B cell (primary cell): ENCODE measurements at regions not wholly inside any gene's neighbourhood (a gene's known extent, or its start where the extent isn't known, plus 50 kb on each side); places are given as distances from the start of the nearest gene placed in this dataset.

Source experiments
- ATAC-seq: fragments of 200-7000 bp; cut with Tn5 transposase; one replicate; pipeline ENCODE4 v1.10.0; 2021; ENCODE audit warnings: low read depth, mild to moderate bottlenecking, moderate number of reproducible peaks, moderate library complexity
- CTCF ChIA-PET: fragments of 350-600 bp; sonication (Branson Sonifier 250); formaldehyde crosslinking; loops from one replicate; lab custom pipeline; 2021; ENCODE audit warnings: antibody characterized with exemption, inconsistent platforms; lab: Charles Lee
- POLR2A ChIA-PET: fragments of 350-600 bp; sonication (Branson Sonifier 250); formaldehyde crosslinking; loops from one replicate; lab custom pipeline; 2021; ENCODE audit warnings: antibody characterized with exemption; lab: Charles Lee
- DNase-seq: peaks from one replicate; pipeline ENCODE4 v3.0.0; 2013
- H2AFZ ChIP-seq: 2 replicates; pipeline ENCODE4 v1.6.1; 2012; ENCODE audit warnings: mild to moderate bottlenecking, low read depth, low read length; ENCODE audit not compliant: insufficient read depth, poor library complexity, severe bottlenecking
- H3K27ac ChIP-seq, 2 donors: 1 replicate in 1 of 2; 2 replicates in 1 of 2; pipeline ENCODE4 v1.5.1; 2012 to 2013; ENCODE audit warnings: low read length in 2 of 2, mild to moderate bottlenecking in 2 of 2, moderate library complexity in 1 of 2
- H3K27me3 ChIP-seq, 4 experiments: fragments of 200-600 bp in 1 of 4; sonication (generic) in 1 of 4; replicated peaks in 1 of 4; 1 replicate in 2 of 4; 2 replicates in 2 of 4; pipeline versions ENCODE4 v1.6.1 to v1.7.0; 2013 to 2016; ENCODE audit warnings: low read length in 3 of 4, mild to moderate bottlenecking in 2 of 4, mixed read lengths in 1 of 4, moderate library complexity in 1 of 4; ENCODE audit not compliant: insufficient read depth in 4 of 4, control insufficient read depth in 3 of 4; ENCODE audit errors: control extremely low read depth in 1 of 4
- H3K36me3 ChIP-seq, 2 experiments: replicated peaks in 1 of 2; 1 replicate in 1 of 2; 2 replicates in 1 of 2; pipeline versions ENCODE4 v1.6.1 to v1.7.1; 2013; ENCODE audit warnings: low read length in 1 of 2; ENCODE audit not compliant: insufficient read depth in 2 of 2, control insufficient read depth in 1 of 2; ENCODE audit errors: control extremely low read depth in 1 of 2, extremely low read depth in 1 of 2
- H3K4me1 ChIP-seq, 2 donors: fragments of 200-600 bp in 1 of 2; sonication (generic) in 1 of 2; 1 replicate in 1 of 2; 2 replicates in 1 of 2; pipeline versions ENCODE4 v1.5.1 to v1.6.1; 2013 to 2017; ENCODE audit warnings: low read length in 2 of 2; ENCODE audit not compliant: control insufficient read depth in 2 of 2, insufficient read depth in 2 of 2
- H3K4me2 ChIP-seq: replicated peaks from 2 replicates; pipeline ENCODE3; 2012; ENCODE audit warnings: mild to moderate bottlenecking, low read depth, low read length; ENCODE audit not compliant: poor library complexity, severe bottlenecking
- H3K4me3 ChIP-seq, 5 experiments: fragments of 200-600 bp in 1 of 5; sonication (generic) in 1 of 5; 1 replicate in 3 of 5; 2 replicates in 2 of 5; pipeline versions ENCODE4 v1.5.1 to v1.7.0; 2011 to 2016; ENCODE audit warnings: low read length in 4 of 5, mild to moderate bottlenecking in 4 of 5, low read depth in 2 of 5, control low read depth in 1 of 5, moderate library complexity in 1 of 5; ENCODE audit not compliant: insufficient read depth in 1 of 5; ENCODE audit errors: control extremely low read depth in 1 of 5, extremely low read depth in 1 of 5
- H3K79me2 ChIP-seq: fragments of 200-600 bp; sonication (generic); one replicate; pipeline ENCODE4 v1.6.0; 2016; ENCODE audit warnings: low read length; ENCODE audit not compliant: control insufficient read depth, insufficient read depth
- H3K9ac ChIP-seq: fragments of 200-600 bp; sonication (generic); 2 replicates; pipeline ENCODE4 v1.6.1; 2017; ENCODE audit warnings: mild to moderate bottlenecking, low read length, moderate library complexity
- H3K9me3 ChIP-seq, 3 donors: one replicate each; pipeline versions ENCODE4 v1.6.1 to v1.7.1; 2013; ENCODE audit warnings: low read length in 2 of 3; ENCODE audit not compliant: control insufficient read depth in 2 of 3, insufficient read depth in 1 of 3; ENCODE audit errors: control extremely low read depth in 1 of 3
- H4K20me1 ChIP-seq: 2 replicates; pipeline ENCODE4 v1.6.0; 2012; ENCODE audit warnings: mild to moderate bottlenecking, low read length; ENCODE audit not compliant: insufficient read depth, control insufficient read depth, poor library complexity, severe bottlenecking
- H3K27ac Mint-ChIP-seq: one replicate; pipeline ENCODE4 v1.8.0; 2021; ENCODE audit warnings: mixed read lengths
- H3K27me3 Mint-ChIP-seq: one replicate; pipeline ENCODE4 v1.8.0; 2021; ENCODE audit warnings: mixed read lengths
- H3K4me1 Mint-ChIP-seq: one replicate; pipeline ENCODE4 v1.8.0; 2021; ENCODE audit warnings: mixed read lengths
- H3K4me3 Mint-ChIP-seq: one replicate; pipeline ENCODE4 v1.8.0; 2021; ENCODE audit warnings: mixed read lengths
- H3K9me3 Mint-ChIP-seq: one replicate; pipeline ENCODE4 v1.8.0; 2022; ENCODE audit warnings: mixed read lengths; ENCODE audit not compliant: insufficient read depth
- CTCF ChIP-seq: fragments of 200-600 bp; IDR thresholded peaks from one replicate; pipeline ENCODE4 v1.8.0; 2022; ENCODE audit warnings: antibody characterized with exemption, mild to moderate bottlenecking
- EZH2 ChIP-seq: IDR thresholded peaks from 2 replicates; pipeline ENCODE4 v1.6.1; 2012; ENCODE audit warnings: borderline replicate concordance, low read depth, mild to moderate bottlenecking, moderate library complexity, low read length; ENCODE audit not compliant: insufficient read depth, poor library complexity, severe bottlenecking
- WGBS: methylation state at CpG from one replicate; pipeline ENCODE4 v1.1.5; 2013; ENCODE audit warnings: missing lambda C conversion rate; ENCODE audit not compliant: insufficient coverage; 5-methylcytosine and 5-hydroxymethylcytosine counted together
- intact Hi-C: fragments of 100-400 bp; cut with micrococcal nuclease; formaldehyde crosslinking; loops from one replicate; pipeline ENCODE4 v1.10.0; 2022

GRCh38 chr6:126156973-126157372 lies 170.6 kb downstream of the TRMT11 start:
- no peaks in the 10 kb centered on the region for H3K9me3 ChIP-seq
- H3K27ac Mint-ChIP-seq, result no peak overlapping the region
- H3K4me3 ChIP-seq, result no peak overlapping the region
- intact Hi-C loops, result no loop called here
- no peak for ATAC-seq
- no peak overlapping the region for H2AFZ ChIP-seq
- ChIA-PET CTCF (no interaction called here), POLR2A (no interaction called here)
- no peaks in the 10 kb centered on the region for H3K9me3 Mint-ChIP-seq
- WGBS, result no CpG with 5 or more reads among the region's 1 CpG
- H3K36me3 ChIP-seq, result no peaks in the 10 kb centered on the region
- TF ChIP-seq CTCF (no peak), EZH2 (no peak)
- no peak for DNase-seq
- H3K4me2 ChIP-seq, result no peak overlapping the region
- H3K4me1 ChIP-seq, result peaks cover 0 to 6% of the 10 kb centered on the region in 2 donors
- peaks cover 6% of the 10 kb centered on the region for H3K4me1 Mint-ChIP-seq
- no peaks in the 10 kb centered on the region for H3K79me2 ChIP-seq
- H3K4me3 Mint-ChIP-seq, result no peak overlapping the region
- H3K27me3 Mint-ChIP-seq, result no peaks in the 10 kb centered on the region
- H3K27ac ChIP-seq, result no peak overlapping the region
- H3K9ac ChIP-seq, result no peak overlapping the region
- H4K20me1 ChIP-seq, result no peaks in the 10 kb centered on the region
- no peaks in the 10 kb centered on the region for H3K27me3 ChIP-seq

- no peaks in the 10 kb centered on the region for H3K79me2 ChIP-seq
- no peak overlapping the region for H3K27ac ChIP-seq
- no peak for DNase-seq
- CTCF ChIA-PET, result no interaction called here
- no CpG with 5 or more reads among the region's 2 CpGs for WGBS
- H3K9ac ChIP-seq, result no peak overlapping the region
- peaks cover 7% of the 10 kb centered on the region for H3K9me3 Mint-ChIP-seq
- intact Hi-C loops, result no loop called here
- H3K36me3 ChIP-seq, result no peaks in the 10 kb centered on the region
- peaks cover 2% of the 10 kb centered on the region for H3K4me1 Mint-ChIP-seq
- no peak for TF ChIP-seq CTCF
- no peak for TF ChIP-seq EZH2
- ATAC-seq, result no peak
- no peaks in the 10 kb centered on the region for H3K27me3 ChIP-seq
- H3K27ac Mint-ChIP-seq, result no peak overlapping the region
- no peaks in the 10 kb centered on the region for H4K20me1 ChIP-seq
- H3K4me3 Mint-ChIP-seq, result no peak overlapping the region
- no peaks in the 10 kb centered on the region for H3K27me3 Mint-ChIP-seq
- no peaks in the 10 kb centered on the region for H3K4me1 ChIP-seq
- POLR2A ChIA-PET, result no interaction called here
- no peak overlapping the region for H2AFZ ChIP-seq
- H3K4me3 ChIP-seq, result no peak overlapping the region
- H3K9me3 ChIP-seq, result no peaks in the 10 kb centered on the region
- no peak overlapping the region for H3K4me2 ChIP-seq
Measured at GRCh38 chr6:126167726-126168125, 172.2 kb upstream of the CENPW start.
